ENCODE measurements at regions not wholly inside any gene's neighbourhood (a gene's known extent, or its start where the extent isn't known, plus 50 kb on each side); places are given as distances from the start of the nearest gene placed in this dataset.
"Not testable (repeated sequence)": the region's sequence is repeated elsewhere in the genome, so short reads cannot be mapped to it uniquely, and the experiment has no call there.

DNA sequence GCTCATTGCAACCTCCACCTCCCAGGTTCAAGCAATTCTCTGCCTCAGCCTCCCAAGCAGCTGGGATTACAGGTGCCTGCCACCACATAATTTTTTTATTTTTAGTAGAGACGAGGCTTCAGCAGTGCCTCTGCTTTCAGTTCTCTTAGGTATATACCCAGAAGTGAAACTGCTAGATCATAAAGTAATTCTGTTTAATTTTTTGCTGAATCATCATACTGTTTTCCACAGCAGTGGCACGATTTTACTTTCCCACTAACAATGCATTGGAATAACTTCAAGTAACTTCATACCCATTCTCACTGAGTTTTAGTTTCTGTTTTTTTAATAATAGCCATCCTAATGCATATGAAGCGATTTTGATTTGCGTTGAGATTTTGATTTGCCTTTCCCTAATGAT is 148.0 kb upstream of the G2E3 start:
- no peak overlapping the region for H3K4me3 ChIP-seq (ENCODE audit: low read length in 3 of 3)
- no peaks in the 10 kb centered on the region for H3K9me3 ChIP-seq (ENCODE audit: control insufficient read depth in 2 of 3, insufficient read depth in 1 of 3, low read length in 3 of 3)
- H3K27me3 ChIP-seq (ENCODE audit: control insufficient read depth, insufficient read depth, low read length): no peaks in the 10 kb centered on the region
- intact Hi-C loops (cut with DNase I): no loop called here
- H3K36me3 ChIP-seq (ENCODE audit: control insufficient read depth in 2 of 3, insufficient read depth in 3 of 3, low read length in 3 of 3): no peaks in the 10 kb centered on the region
- H3K27ac ChIP-seq (ENCODE audit: low read depth in 2 of 2, low read length in 2 of 2): no peak overlapping the region
- H3K9ac ChIP-seq (ENCODE audit: low read length in 3 of 3): no peak overlapping the region
- no peaks in the 10 kb centered on the region for H3K4me1 ChIP-seq (ENCODE audit: control insufficient read depth in 2 of 3, insufficient read depth in 2 of 3, low read depth in 1 of 3, low read length in 3 of 3)
- no peak for TF ChIP-seq CTCF (IDR thresholded peaks at IDR 0.05; ENCODE audit: borderline replicate concordance, extremely low read depth, insufficient read depth)
- FAIRE-seq: no peak
- no peak for DNase-seq

GRCh38 chr14:30413184-30413583 is 145.8 kb upstream of the G2E3 start:
- H3K4me3 ChIP-seq (ENCODE audit: low read length in 3 of 3); H3K9me3 ChIP-seq (ENCODE audit: control insufficient read depth in 2 of 3, insufficient read depth in 1 of 3, low read length in 3 of 3); H3K27ac ChIP-seq (ENCODE audit: low read depth in 2 of 2, low read length in 2 of 2); H3K36me3 ChIP-seq (ENCODE audit: control insufficient read depth in 2 of 3, insufficient read depth in 3 of 3, low read length in 3 of 3); FAIRE-seq; H3K27me3 ChIP-seq (ENCODE audit: control insufficient read depth, insufficient read depth, low read length); DNase-seq; H3K9ac ChIP-seq (ENCODE audit: low read length in 3 of 3); intact Hi-C loops (cut with DNase I); H3K4me1 ChIP-seq (ENCODE audit: control insufficient read depth in 2 of 3, insufficient read depth in 2 of 3, low read depth in 1 of 3, low read length in 3 of 3): not testable (repeated sequence)

DNA sequence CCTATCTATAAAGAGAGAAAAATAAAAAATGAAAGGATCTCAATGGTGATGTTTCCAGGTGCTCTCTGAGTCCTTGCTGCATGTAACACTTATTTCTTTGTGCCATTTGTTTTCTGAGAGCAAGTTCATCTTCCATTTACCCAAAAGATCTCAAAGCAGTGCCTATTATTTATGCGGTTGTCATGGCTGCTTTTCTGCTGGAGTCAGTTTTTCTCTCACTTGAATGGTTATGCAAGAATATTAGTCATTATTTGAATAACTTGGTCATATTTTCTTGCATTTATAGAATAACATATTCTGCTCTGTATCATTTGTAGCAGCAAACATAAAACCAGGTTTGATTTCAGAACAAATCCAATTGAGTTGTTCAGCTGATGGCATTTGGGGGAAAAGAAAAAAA is 141.8 kb upstream of the G2E3 start:
- intact Hi-C loops (cut with DNase I): no loop called here
- Histone ChIP-seq H3K27me3 (ENCODE audit: control insufficient read depth, insufficient read depth, low read length) (no peaks in the 10 kb centered on the region), H3K9me3 (ENCODE audit: control insufficient read depth in 2 of 3, insufficient read depth in 1 of 3, low read length in 3 of 3) (no peaks in the 10 kb centered on the region), H3K4me3 (ENCODE audit: low read length in 3 of 3) (no peak overlapping the region), H3K4me1 (ENCODE audit: control insufficient read depth in 2 of 3, insufficient read depth in 2 of 3, low read depth in 1 of 3, low read length in 3 of 3) (no peaks in the 10 kb centered on the region), H3K36me3 (ENCODE audit: control insufficient read depth in 2 of 3, insufficient read depth in 3 of 3, low read length in 3 of 3) (no peaks in the 10 kb centered on the region), H3K9ac (ENCODE audit: low read length in 3 of 3) (no peak overlapping the region), H3K27ac (ENCODE audit: low read depth in 2 of 2, low read length in 2 of 2) (no peak overlapping the region)
- DNase-seq: no peak
- no peak for FAIRE-seq
- TF ChIP-seq CTCF (IDR thresholded peaks at IDR 0.05; ENCODE audit: borderline replicate concordance, extremely low read depth, insufficient read depth): no peak

- H3K4me3 ChIP-seq (ENCODE audit: low read length in 3 of 3): no peak overlapping the region
- intact Hi-C loops (cut with DNase I): no loop called here
- H3K9me3 ChIP-seq (ENCODE audit: control insufficient read depth in 2 of 3, insufficient read depth in 1 of 3, low read length in 3 of 3): no peaks in the 10 kb centered on the region
- H3K4me1 ChIP-seq (ENCODE audit: control insufficient read depth in 2 of 3, insufficient read depth in 2 of 3, low read depth in 1 of 3, low read length in 3 of 3): no peaks in the 10 kb centered on the region
- FAIRE-seq (no peak), DNase-seq (no peak)
- no peaks in the 10 kb centered on the region for H3K27me3 ChIP-seq (ENCODE audit: control insufficient read depth, insufficient read depth, low read length)
- no peak for TF ChIP-seq CTCF (IDR thresholded peaks at IDR 0.05; ENCODE audit: borderline replicate concordance, extremely low read depth, insufficient read depth)
- no peak overlapping the region for H3K27ac ChIP-seq (ENCODE audit: low read depth in 2 of 2, low read length in 2 of 2)
- no peaks in the 10 kb centered on the region for H3K36me3 ChIP-seq (ENCODE audit: control insufficient read depth in 2 of 3, insufficient read depth in 3 of 3, low read length in 3 of 3)
- H3K9ac ChIP-seq (ENCODE audit: low read length in 3 of 3): no peak overlapping the region
These were observed 141.0 kb upstream of the G2E3 start for GRCh38 chr14:30417999-30418398.
